ENCODE measurements at regions not wholly inside any gene's neighbourhood (a gene's known extent, or its start where the extent isn't known, plus 50 kb on each side); places are given as distances from the start of the nearest gene placed in this dataset.

GRCh38 chr9:96125624-96126023 is 176.4 kb downstream of the HSD17B3 start:
- TF ChIP-seq, protein P1, sequence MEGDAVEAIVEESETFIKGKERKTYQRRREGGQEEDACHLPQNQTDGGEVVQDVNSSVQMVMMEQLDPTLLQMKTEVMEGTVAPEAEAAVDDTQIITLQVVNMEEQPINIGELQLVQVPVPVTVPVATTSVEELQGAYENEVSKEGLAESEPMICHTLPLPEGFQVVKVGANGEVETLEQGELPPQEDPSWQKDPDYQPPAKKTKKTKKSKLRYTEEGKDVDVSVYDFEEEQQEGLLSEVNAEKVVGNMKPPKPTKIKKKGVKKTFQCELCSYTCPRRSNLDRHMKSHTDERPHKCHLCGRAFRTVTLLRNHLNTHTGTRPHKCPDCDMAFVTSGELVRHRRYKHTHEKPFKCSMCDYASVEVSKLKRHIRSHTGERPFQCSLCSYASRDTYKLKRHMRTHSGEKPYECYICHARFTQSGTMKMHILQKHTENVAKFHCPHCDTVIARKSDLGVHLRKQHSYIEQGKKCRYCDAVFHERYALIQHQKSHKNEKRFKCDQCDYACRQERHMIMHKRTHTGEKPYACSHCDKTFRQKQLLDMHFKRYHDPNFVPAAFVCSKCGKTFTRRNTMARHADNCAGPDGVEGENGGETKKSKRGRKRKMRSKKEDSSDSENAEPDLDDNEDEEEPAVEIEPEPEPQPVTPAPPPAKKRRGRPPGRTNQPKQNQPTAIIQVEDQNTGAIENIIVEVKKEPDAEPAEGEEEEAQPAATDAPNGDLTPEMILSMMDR (IDR thresholded peaks at IDR 0.05; ENCODE audit: insufficient read depth, low read length, missing control alignments) = no peak
- no peak overlapping the region for H3K4me3 ChIP-seq (ENCODE audit: low read depth, low read length)
- no peak for DNase-seq (ENCODE audit: low read depth, low spot score)
- CTCF ChIA-PET = no interaction called here
- POLR2A ChIA-PET = no interaction called here

GRCh38 chr9:96122751-96123150 is 179.2 kb downstream of the HSD17B3 start:
- POLR2A ChIA-PET = interaction anchor here (0.6 kb wide), 1 partner anchor 12 kb away, joined by 3 read pairs; no protein-coding TSS in a partner anchor
- TF ChIP-seq, protein P1 (IDR thresholded peaks at IDR 0.05; ENCODE audit: insufficient read depth, low read length, missing control alignments) = no peak
- CTCF ChIA-PET = interaction anchor here (1.9 kb wide), 1 partner anchor 16 kb away, joined by 5 read pairs; no protein-coding TSS in a partner anchor
- H3K4me3 ChIP-seq (ENCODE audit: low read depth, low read length) = no peak overlapping the region
- peak; percentile 37 for DNase-seq (ENCODE audit: low read depth, low spot score)

- DNase-seq (ENCODE audit: low read depth, low spot score) = no peak
- ChIA-PET POLR2A (interaction anchor here (0.6 kb wide), 1 partner anchor 13 kb away, joined by 3 read pairs; no protein-coding TSS in a partner anchor), CTCF (interaction anchor here (1.9 kb wide), 1 partner anchor 17 kb away, joined by 5 read pairs; no protein-coding TSS in a partner anchor)
- TF ChIP-seq, protein P1 (IDR thresholded peaks at IDR 0.05; ENCODE audit: insufficient read depth, low read length, missing control alignments) = no peak
- no peak overlapping the region for H3K4me3 ChIP-seq (ENCODE audit: low read depth, low read length)
Measured at GRCh38 chr9:96122282-96122681, 179.7 kb downstream of the HSD17B3 start.

DNA sequence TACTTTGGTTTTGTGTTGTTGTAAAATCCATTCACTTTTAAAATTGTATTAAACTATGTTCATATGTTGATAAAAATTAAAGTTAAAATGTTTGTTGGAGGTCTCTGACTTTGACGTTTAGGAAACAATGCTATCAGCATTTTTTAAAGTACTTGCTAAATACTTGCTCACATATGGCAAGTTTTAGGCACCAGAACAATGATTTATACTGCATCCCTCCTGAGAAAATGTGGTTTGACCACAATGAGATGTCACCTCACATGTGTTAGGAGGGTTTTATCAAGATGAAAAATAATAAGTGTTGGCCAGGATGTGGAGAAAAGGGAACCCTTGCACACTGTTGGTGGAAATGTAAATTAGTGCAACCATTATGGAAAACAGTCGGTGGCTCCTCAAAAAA is 180.8 kb downstream of the HSD17B3 start:
- no peak for DNase-seq (ENCODE audit: low read depth, low spot score)
- no peak overlapping the region for H3K4me3 ChIP-seq (ENCODE audit: low read depth, low read length)
- POLR2A ChIA-PET = no interaction called here
- TF ChIP-seq, protein P1 (IDR thresholded peaks at IDR 0.05; ENCODE audit: insufficient read depth, low read length, missing control alignments) = no peak
- CTCF ChIA-PET = no interaction called here

DNA sequence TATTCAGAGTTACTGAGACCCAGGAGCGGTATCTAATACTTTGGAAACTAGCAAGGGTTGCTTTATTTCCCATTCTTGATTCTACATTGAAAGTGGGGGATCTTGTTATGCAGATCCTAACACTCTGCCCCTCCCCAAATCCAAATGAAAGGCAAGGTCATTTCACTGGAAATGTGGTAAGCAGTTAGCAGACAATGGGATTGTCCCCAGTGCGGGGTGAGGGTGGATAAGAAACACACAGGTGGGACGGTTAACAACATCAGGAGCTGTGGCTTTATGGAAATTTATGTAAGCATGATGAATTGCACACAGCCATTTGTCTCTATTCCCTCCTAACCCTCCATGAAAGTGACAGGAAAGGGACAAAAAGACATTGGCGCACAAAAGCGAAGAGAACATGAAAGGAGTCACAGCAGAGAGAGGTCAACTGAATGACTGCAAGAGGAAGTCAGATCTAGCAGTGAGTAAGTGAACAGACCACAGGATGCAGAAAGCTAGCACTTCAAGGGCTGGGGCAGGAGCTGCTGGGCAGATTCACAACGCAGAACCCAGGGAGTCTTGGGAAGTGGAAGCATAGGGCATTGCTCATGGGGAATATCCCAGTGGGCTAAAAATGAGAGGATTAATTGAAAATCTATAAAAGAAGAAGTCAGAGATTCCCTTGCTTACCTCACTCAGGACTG is 184.4 kb downstream of the HSD17B3 start:
- ChIA-PET POLR2A (no interaction called here), CTCF (no interaction called here)
- no peak overlapping the region for H3K4me3 ChIP-seq (ENCODE audit: low read depth, low read length)
- DNase-seq (ENCODE audit: low read depth, low spot score) = no peak
- TF ChIP-seq, protein P1 (IDR thresholded peaks at IDR 0.05; ENCODE audit: insufficient read depth, low read length, missing control alignments) = no peak

GRCh38 chr9:96116275-96117064 is 185.5 kb downstream of the HSD17B3 start:
- no peak overlapping the region for H3K4me3 ChIP-seq (ENCODE audit: low read depth, low read length)
- ChIA-PET CTCF (no interaction called here), POLR2A (no interaction called here)
- TF ChIP-seq, protein P1 (IDR thresholded peaks at IDR 0.05; ENCODE audit: insufficient read depth, low read length, missing control alignments) = no peak
- DNase-seq (ENCODE audit: low read depth, low spot score) = no peak
